ENCODE measurements at regions not wholly inside any gene's neighbourhood (a gene's known extent, or its start where the extent isn't known, plus 50 kb on each side); places are given as distances from the start of the nearest gene placed in this dataset.

GRCh38 chr5:87951661-87952060 is 317.0 kb downstream of the TMEM161B start:
- DNase-seq (ENCODE audit: low read depth in 2 of 2) = no peak

GRCh38 chr5:87949676-87950631 is 318.7 kb downstream of the TMEM161B start:
- no peak for DNase-seq (ENCODE audit: low read depth in 2 of 2)

DNA sequence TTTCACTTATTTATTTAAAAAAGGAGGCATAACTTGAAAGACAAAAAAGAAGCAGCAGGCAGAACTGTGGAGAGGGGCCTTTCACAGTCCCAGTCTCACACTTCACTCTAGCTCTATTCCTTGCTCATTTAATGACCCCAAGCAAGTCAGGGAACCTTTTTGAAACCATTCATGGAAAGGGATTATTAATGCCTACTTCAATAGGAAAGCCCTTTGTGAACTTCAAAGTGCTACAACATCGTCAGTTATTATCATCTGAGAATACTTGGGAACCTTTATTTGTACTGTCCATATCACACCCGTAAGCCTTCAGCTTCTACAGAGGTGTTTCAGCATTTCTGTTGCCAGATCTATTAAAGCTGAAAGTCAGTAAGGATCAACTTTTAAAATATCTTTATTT is 320.2 kb downstream of the TMEM161B start:
- DNase-seq (ENCODE audit: low read depth in 2 of 2) = no peak

DNA sequence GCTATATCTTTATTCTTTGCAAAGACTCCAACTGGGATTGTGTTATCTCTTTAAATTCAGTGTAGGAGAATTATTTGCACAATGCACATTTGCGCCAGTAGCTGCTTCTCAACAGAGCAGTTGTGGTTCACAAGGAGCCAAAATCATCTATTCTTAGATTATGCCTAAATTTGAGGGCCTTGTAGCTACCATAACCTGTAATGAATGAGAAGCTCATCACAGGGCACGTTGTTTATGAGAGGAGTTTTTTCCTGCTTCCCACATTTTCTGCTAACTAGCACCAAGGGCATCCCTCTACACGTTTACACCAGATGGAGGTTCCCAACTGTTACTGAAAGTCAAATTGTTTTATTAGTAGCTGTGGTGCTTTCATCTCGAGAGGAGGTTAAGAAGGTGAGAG is 322.4 kb downstream of the TMEM161B start:
- DNase-seq (ENCODE audit: low read depth in 2 of 2) = no peak

DNA sequence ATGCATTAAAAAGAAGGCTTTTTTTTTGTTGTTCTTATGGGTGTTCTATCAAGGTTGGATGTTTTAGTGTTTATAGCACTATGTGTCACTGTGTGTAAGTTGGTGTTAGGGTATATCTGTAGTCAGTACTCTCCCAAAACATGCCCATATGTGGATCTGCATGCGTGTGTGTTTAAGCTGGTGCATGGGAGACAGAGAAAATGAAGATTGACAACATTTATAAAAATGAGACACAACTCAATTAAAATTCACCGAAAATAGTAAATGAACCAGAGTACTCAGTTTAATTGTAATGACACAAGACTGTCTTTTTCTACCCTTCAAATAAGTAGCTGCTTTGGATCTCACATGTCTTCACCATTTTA is 323.4 kb downstream of the TMEM161B start:
- DNase-seq (ENCODE audit: low read depth in 2 of 2) = no peak

GRCh38 chr5:87944553-87945285 is 323.9 kb downstream of the TMEM161B start:
- no peak for DNase-seq (ENCODE audit: low read depth in 2 of 2)

- no peak for DNase-seq (ENCODE audit: low read depth in 2 of 2)
These were observed 327.9 kb downstream of the TMEM161B start for GRCh38 chr5:87940775-87941174.

DNA sequence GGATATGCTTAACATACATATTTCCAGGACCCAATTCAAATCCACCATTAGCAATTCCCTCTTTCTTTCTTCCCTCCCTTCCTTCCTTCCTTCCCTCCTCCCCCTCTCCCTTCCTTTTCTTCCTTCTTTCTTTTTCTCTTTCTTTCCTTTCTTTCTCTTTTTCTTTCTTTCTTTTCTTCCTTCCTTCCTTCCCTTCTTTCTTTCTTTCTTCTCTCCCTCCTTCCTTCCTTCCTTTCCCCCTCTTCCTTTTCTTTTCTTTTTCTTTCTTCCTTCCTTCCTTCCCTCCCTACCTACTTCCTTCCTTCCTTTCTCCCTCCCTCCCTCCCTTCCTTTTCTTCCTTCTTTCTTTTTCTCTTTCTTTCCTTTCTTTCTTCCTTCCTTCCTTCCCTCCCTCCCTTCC is 332.0 kb downstream of the TMEM161B start:
- DNase-seq (ENCODE audit: low read depth in 2 of 2) = no peak

DNA sequence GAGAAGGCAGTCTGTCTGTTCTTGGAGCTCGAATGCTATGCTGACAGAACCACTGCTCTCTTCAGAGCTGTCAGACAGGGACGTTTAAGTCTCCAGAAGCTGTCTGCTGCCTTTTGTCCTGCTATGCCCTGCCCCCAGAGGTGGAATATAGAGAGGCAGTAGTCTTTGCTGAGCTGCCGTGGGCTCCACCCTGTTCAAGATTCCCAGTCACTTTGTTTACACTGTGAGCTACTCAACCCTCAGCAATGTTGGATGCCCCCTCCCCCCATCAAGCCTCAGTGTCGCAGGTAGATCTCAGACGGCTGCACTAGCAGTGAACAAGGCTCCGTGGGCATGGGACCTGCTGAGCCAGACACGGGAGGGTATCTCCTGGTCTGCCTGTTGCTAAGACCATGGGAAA is 344.2 kb downstream of the TMEM161B start:
- DNase-seq (ENCODE audit: low read depth in 2 of 2) = no peak

GRCh38 chr5:87916320-87916719 is 352.3 kb downstream of the TMEM161B start:
- DNase-seq (ENCODE audit: low read depth in 2 of 2) = no peak

DNA sequence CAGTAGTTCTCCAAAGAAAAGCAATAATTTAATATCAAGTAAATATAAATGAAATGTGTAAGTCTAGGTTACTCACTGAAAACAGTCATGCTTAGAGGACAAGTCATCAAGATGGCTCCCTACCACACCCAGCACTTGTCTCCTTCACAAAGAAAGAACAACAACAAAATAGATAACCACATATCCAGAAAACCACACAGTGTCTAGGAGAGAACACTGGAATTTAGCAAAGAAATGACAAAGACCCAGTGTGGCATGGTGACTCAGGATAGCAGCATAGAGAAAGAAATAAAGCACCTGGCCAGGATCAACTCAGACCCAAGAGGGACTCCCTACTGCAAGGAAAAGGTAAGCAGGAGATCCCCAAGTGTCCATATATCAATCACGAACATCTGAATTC is 356.2 kb downstream of the TMEM161B start:
- no peak for DNase-seq (ENCODE audit: low read depth in 2 of 2)

DNA sequence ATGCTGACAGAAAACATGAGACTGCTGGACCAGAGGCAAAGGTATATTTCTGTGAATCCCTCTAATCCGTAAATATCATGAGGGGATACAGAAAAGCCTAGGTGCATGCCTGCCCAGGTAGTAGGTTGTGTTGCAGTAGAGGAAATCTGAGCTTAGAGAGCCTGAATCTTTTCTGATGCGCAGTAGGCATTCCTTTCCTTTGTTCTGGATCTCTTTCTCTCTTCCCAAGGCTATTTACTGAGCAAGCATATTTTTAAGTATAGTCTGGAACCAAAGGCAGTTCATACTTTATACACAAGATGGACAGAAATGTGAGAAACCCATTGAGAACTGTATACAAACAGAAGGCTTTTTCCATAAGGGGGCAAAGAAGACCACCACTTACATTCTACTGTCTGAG is 359.3 kb downstream of the TMEM161B start:
- DNase-seq (ENCODE audit: low read depth in 2 of 2) = no peak

DNA sequence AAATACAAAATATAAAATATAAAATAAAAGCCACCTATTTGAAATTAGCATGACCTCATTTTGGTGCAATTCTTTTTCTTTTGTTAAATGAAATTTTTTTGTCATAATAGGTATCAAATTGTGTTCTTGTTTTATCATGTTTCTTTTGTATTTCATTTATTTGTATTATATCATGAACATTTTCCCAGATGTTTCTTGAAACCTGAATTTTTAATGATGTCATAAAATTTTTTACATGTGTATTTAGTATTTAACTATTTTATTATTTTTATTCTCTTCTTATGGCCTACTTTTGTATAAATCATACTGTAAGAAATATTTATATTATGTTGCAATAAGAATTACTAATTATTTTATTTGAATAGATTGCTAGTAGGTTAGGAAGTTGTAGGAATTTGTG is 361.7 kb downstream of the TMEM161B start:
- no peak for DNase-seq (ENCODE audit: low read depth in 2 of 2)

DNA sequence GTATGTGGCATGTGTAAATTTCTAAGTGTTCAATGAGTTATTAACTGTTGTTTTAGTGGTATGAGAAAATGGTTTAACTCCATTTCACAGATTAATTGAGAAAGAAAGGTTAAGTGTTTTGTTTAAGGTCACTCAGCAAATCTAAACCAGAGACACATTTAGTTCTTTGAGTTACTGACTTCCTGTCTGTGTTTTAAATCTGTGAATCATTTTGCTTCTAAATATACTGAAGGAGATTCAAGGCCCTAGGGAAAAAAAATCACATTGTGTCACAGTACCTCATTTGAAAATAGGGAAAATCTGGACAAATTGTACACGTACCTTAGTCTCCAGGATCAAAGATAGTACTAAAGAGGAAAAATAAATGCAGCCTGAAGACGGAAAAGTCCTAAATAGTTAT is 368.2 kb downstream of the TMEM161B start:
- DNase-seq (ENCODE audit: low read depth in 2 of 2) = no peak

GRCh38 chr5:87899721-87900131 is 368.9 kb downstream of the TMEM161B start:
- DNase-seq (ENCODE audit: low read depth in 2 of 2) = no peak

- DNase-seq (ENCODE audit: low read depth in 2 of 2) = no peak
These were observed 369.4 kb downstream of the TMEM161B start for GRCh38 chr5:87899208-87899661.

GRCh38 chr5:87898574-87898973 is 370.1 kb downstream of the TMEM161B start:
- DNase-seq (ENCODE audit: low read depth in 2 of 2) = no peak

DNA sequence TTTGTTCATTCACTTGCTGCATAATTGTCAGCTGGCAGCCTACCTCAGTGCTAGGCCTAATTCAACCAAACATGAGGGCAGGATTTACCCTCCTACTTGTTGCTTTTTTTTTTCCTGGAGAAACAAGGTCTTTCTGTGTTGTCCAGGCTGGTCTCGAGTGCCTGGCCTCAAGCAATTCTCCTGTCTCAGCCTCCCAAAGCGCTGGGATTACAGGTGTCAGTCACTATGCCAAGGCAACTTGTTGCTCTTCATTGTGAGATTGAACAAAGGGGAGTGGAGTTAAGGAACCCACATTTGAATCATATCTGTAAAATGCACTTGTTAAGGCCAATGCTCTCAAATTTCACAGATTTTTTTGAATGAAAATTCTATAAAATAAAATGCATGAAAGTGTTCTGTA is 380.5 kb downstream of the TMEM161B start:
- DNase-seq (ENCODE audit: low read depth in 2 of 2) = no peak

GRCh38 chr5:87887247-87887646 is 381.4 kb downstream of the TMEM161B start:
- DNase-seq (ENCODE audit: low read depth in 2 of 2) = no peak

DNA sequence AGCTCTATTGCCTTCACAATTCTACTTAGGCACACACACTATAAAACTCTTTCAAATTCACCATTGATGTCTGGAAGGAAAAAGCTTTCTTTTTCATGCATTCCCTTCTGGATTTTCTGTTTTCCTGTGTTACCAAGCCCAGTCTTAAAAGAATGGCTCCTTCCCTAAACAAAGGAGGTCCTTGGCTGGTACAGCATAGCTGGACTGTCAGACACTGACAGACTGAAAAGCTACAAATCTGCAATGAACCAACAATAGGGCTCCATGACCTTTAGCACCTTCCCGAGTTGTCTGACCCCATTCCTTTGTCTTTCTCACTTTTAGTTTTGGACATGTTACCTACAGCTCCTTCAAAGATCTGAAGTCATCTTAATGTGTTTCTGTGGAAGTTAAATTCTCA is 382.5 kb downstream of the TMEM161B start:
- DNase-seq (ENCODE audit: low read depth in 2 of 2) = no peak

DNA sequence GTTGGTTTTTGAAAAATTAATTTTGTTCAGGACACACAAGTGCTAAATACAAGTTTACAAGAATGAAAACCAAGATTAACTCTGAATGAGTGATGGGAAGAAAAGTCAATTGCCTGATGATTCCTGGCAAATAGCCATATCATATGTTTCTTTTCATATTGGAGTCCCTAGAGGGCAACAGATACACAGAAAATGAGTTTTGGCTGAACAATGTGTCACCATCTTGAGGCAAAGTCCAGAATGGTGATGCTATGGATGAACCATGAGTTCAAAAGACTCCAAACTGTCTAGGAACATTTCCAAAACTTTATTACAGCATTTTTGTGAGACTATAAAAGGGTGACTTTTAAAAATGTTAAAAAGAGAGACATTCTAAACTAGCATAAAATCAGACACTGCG is 382.9 kb downstream of the TMEM161B start:
- no peak for DNase-seq (ENCODE audit: low read depth in 2 of 2)

DNA sequence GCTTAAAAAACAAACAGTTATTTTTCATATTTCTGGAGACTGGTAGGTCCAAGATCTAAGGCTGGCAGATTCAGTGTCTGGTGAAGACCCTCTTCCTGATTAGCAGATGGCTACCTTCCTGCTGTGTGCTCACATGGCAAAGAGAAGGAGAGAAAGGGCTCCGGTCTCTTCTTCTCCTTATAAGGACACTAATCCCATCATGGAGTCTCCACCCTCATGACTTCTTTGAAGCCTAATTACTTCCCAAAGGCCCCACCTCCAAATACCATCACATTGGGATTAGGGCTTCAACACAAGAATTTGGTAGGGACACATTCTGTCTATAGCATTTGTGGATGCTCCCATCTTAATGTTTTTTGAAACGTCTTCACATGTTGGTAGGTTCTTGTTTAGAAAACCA is 391.1 kb downstream of the TMEM161B start:
- no peak for DNase-seq (ENCODE audit: low read depth in 2 of 2)

DNA sequence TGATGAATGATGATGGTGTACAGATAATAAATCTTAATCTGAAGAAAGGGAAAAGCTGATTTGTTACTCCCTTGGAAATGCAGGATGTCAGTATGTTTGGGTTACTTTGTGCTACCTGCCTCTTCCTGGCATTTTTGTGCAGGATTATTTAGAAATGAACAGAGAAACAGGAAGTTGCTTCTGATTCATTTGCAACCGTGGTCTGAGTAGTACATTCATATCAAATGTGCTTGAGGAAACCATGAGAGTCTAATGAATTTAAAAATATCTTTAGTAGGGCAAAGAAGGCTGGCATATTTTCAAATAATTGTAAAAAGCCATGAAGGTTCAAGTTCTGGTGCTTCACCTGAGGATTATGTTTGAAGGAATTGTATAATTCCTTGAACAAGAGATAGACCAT is 391.6 kb downstream of the TMEM161B start:
- no peak for DNase-seq (ENCODE audit: low read depth in 2 of 2)
